ENCODE measurements at regions not wholly inside any gene's neighbourhood (a gene's known extent, or its start where the extent isn't known, plus 50 kb on each side); places are given as distances from the start of the nearest gene placed in this dataset.

GRCh38 chr11:127919206-127920000, 668.0 kb downstream of the ETS1 start:
- Histone ChIP-seq H3K36me3 (no peaks in the 10 kb centered on the region), H3K27ac (replicated peaks) (no peak overlapping the region), H3K27me3 (ENCODE audit: low read depth) (no peaks in the 10 kb centered on the region), H3K9me3 (replicated peaks) (peaks cover 47% of the 10 kb centered on the region), H3K4me3 (no peak overlapping the region), H3K4me1 (no peaks in the 10 kb centered on the region)
- no peak for TF ChIP-seq CTCF (IDR thresholded peaks at IDR 0.05; ENCODE audit: borderline replicate concordance)
- intact Hi-C loops (cut with micrococcal nuclease), result no loop called here
- no peak for DNase-seq

- TF ChIP-seq CTCF (IDR thresholded peaks at IDR 0.05; ENCODE audit: borderline replicate concordance), result no peak
- no peak overlapping the region for H3K27ac ChIP-seq (replicated peaks)
- intact Hi-C loops (cut with micrococcal nuclease), result no loop called here
- no peaks in the 10 kb centered on the region for H3K4me1 ChIP-seq
- H3K4me3 ChIP-seq, result no peak overlapping the region
- no peaks in the 10 kb centered on the region for H3K36me3 ChIP-seq
- peaks cover 19% of the 10 kb centered on the region for H3K9me3 ChIP-seq (replicated peaks)
- no peaks in the 10 kb centered on the region for H3K27me3 ChIP-seq (ENCODE audit: low read depth)
- no peak for DNase-seq
Measured at GRCh38 chr11:127902382-127902781, 685.0 kb downstream of the ETS1 start.

- H3K4me3 ChIP-seq, result no peak overlapping the region
- no peak for TF ChIP-seq CTCF (IDR thresholded peaks at IDR 0.05; ENCODE audit: borderline replicate concordance)
- intact Hi-C loops (cut with micrococcal nuclease), result no loop called here
- no peak overlapping the region for H3K27ac ChIP-seq (replicated peaks)
- no peak for DNase-seq
- peaks cover 19% of the 10 kb centered on the region for H3K9me3 ChIP-seq (replicated peaks)
- no peaks in the 10 kb centered on the region for H3K27me3 ChIP-seq (ENCODE audit: low read depth)
- H3K36me3 ChIP-seq, result no peaks in the 10 kb centered on the region
- no peaks in the 10 kb centered on the region for H3K4me1 ChIP-seq
Measured at GRCh38 chr11:127898422-127899365, 688.7 kb downstream of the ETS1 start.

- no peak for TF ChIP-seq CTCF (IDR thresholded peaks at IDR 0.05; ENCODE audit: borderline replicate concordance)
- no peaks in the 10 kb centered on the region for H3K27me3 ChIP-seq (ENCODE audit: low read depth)
- no peaks in the 10 kb centered on the region for H3K4me1 ChIP-seq
- DNase-seq, result no peak
- H3K36me3 ChIP-seq, result no peaks in the 10 kb centered on the region
- peaks cover 19% of the 10 kb centered on the region for H3K9me3 ChIP-seq (replicated peaks)
- H3K4me3 ChIP-seq, result no peak overlapping the region
- intact Hi-C loops (cut with micrococcal nuclease), result no loop called here
- H3K27ac ChIP-seq (replicated peaks), result no peak overlapping the region
Measured at GRCh38 chr11:127895776-127896175, 691.6 kb downstream of the ETS1 start.

- Histone ChIP-seq H3K27ac (replicated peaks) (no peak overlapping the region), H3K36me3 (no peaks in the 10 kb centered on the region), H3K4me3 (no peak overlapping the region), H3K27me3 (ENCODE audit: low read depth) (no peaks in the 10 kb centered on the region), H3K9me3 (replicated peaks) (peaks cover 14% of the 10 kb centered on the region), H3K4me1 (no peaks in the 10 kb centered on the region)
- intact Hi-C loops (cut with micrococcal nuclease), result no loop called here
- TF ChIP-seq CTCF (IDR thresholded peaks at IDR 0.05; ENCODE audit: borderline replicate concordance), result no peak
- no peak for DNase-seq
Measured at GRCh38 chr11:127894316-127894715, 693.0 kb downstream of the ETS1 start.

All from left ventricle myocardium inferior (tissue), 1 donor.